ENCODE measurements at regions not wholly inside any gene's neighbourhood (a gene's known extent, or its start where the extent isn't known, plus 50 kb on each side); places are given as distances from the start of the nearest gene placed in this dataset.

DNA sequence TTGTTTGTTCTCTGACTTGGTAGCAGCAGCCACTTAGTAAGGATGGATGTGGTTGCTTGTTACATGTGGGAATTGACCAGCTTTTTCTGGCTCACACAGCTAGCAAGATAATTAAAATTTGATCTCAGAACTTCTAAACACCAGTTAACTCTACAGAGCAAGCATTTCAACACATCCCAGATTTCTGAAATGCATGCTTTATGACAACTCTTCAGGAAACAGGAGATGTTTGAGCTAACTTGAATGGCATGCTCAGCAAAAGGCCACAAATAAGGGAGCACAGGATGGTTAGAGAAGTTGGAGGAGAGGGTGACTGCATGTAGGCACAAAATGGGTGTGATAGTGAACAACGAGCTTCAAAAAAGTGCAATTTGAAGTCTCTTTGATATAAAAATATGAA is 167.1 kb upstream of the SPRY2 start:
- TF ChIP-seq POLR2A (IDR thresholded peaks at IDR 0.05) (no peak), POLR2AphosphoS5 (IDR thresholded peaks at IDR 0.05) (no peak)
- TF ChIP-seq, protein P1, sequence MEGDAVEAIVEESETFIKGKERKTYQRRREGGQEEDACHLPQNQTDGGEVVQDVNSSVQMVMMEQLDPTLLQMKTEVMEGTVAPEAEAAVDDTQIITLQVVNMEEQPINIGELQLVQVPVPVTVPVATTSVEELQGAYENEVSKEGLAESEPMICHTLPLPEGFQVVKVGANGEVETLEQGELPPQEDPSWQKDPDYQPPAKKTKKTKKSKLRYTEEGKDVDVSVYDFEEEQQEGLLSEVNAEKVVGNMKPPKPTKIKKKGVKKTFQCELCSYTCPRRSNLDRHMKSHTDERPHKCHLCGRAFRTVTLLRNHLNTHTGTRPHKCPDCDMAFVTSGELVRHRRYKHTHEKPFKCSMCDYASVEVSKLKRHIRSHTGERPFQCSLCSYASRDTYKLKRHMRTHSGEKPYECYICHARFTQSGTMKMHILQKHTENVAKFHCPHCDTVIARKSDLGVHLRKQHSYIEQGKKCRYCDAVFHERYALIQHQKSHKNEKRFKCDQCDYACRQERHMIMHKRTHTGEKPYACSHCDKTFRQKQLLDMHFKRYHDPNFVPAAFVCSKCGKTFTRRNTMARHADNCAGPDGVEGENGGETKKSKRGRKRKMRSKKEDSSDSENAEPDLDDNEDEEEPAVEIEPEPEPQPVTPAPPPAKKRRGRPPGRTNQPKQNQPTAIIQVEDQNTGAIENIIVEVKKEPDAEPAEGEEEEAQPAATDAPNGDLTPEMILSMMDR (IDR thresholded peaks at IDR 0.05), result no peak

Data from sigmoid colon (tissue), 4 donors.